Activated T-helper 1 cell treated with anti-CD3 and anti-CD28 coated beads, Interleukin-12 subunit alpha, Interleukin-12 subunit beta, Interleukin-2, Interleukin-4 antibody, amounts not matched to agents 30 ng/mL and 10 ng/mL and 1 ng/mL, durations not matched to agents 14 hours and 24 hours and 36 hours (primary cell): ENCODE measurements at regions not wholly inside any gene's neighbourhood (a gene's known extent, or its start where the extent isn't known, plus 50 kb on each side); places are given as distances from the start of the nearest gene placed in this dataset.
"Not testable (repeated sequence)": the region's sequence is repeated elsewhere in the genome, so short reads cannot be mapped to it uniquely, and the experiment has no call there.

Experiments
- DNase-seq: peaks from one replicate; pipeline ENCODE4 v3.0.0; 2021; ENCODE audit warnings: low spot score
- H3K27ac Mint-ChIP-seq: one replicate; pipeline ENCODE4 v1.8.0; 2021; ENCODE audit warnings: mild to moderate bottlenecking, mixed read lengths
- H3K27me3 Mint-ChIP-seq: one replicate; pipeline ENCODE4 v1.8.0; 2022; ENCODE audit warnings: mild to moderate bottlenecking, moderate library complexity, mixed read lengths; ENCODE audit not compliant: insufficient read depth
- H3K36me3 Mint-ChIP-seq: one replicate; pipeline ENCODE4 v1.8.0; 2021; ENCODE audit warnings: low read depth, mixed read lengths
- H3K4me1 Mint-ChIP-seq: one replicate; pipeline ENCODE4 v1.8.0; 2021; ENCODE audit warnings: low read depth, mixed read lengths
- H3K4me3 Mint-ChIP-seq: one replicate; pipeline ENCODE4 v1.8.0; 2021; ENCODE audit warnings: mild to moderate bottlenecking, moderate library complexity, mixed read lengths
- H3K9me3 Mint-ChIP-seq: one replicate; pipeline ENCODE4 v1.8.0; 2021; ENCODE audit warnings: mixed read lengths
- intact Hi-C: fragments of 100-400 bp; cut with micrococcal nuclease; formaldehyde crosslinking; loops from one replicate; pipeline ENCODE4 v1.15.1; 2024

GRCh38 chr10:83760142-83760541 lies 379.2 kb upstream of the GHITM start:
- no peak overlapping the region for H3K27ac Mint-ChIP-seq
- no peaks in the 10 kb centered on the region for H3K27me3 Mint-ChIP-seq
- DNase-seq, result no peak
- H3K9me3 Mint-ChIP-seq, result peaks cover 4% of the 10 kb centered on the region
- intact Hi-C loops, result no loop called here
- no peaks in the 10 kb centered on the region for H3K36me3 Mint-ChIP-seq
- H3K4me3 Mint-ChIP-seq, result no peak overlapping the region
- no peaks in the 10 kb centered on the region for H3K4me1 Mint-ChIP-seq

GRCh38 chr10:83764666-83765065 lies 374.6 kb upstream of the GHITM start:
- no peak overlapping the region for H3K27ac Mint-ChIP-seq
- H3K4me3 Mint-ChIP-seq, result no peak overlapping the region
- no peak for DNase-seq
- no peaks in the 10 kb centered on the region for H3K4me1 Mint-ChIP-seq
- no peaks in the 10 kb centered on the region for H3K27me3 Mint-ChIP-seq
- H3K9me3 Mint-ChIP-seq, result no peaks in the 10 kb centered on the region
- no peaks in the 10 kb centered on the region for H3K36me3 Mint-ChIP-seq
- intact Hi-C loops, result no loop called here

- no peaks in the 10 kb centered on the region for H3K9me3 Mint-ChIP-seq
- no peaks in the 10 kb centered on the region for H3K27me3 Mint-ChIP-seq
- no peak overlapping the region for H3K4me3 Mint-ChIP-seq
- intact Hi-C loops, result no loop called here
- no peak for DNase-seq
- H3K27ac Mint-ChIP-seq, result no peak overlapping the region
- H3K36me3 Mint-ChIP-seq, result no peaks in the 10 kb centered on the region
- H3K4me1 Mint-ChIP-seq, result no peaks in the 10 kb centered on the region
Observed at GRCh38 chr10:83765731-83766130, 373.6 kb upstream of the GHITM start.

- intact Hi-C loops, result no loop called here
- Mint-ChIP-seq H3K4me3 (no peak overlapping the region), H3K4me1 (no peaks in the 10 kb centered on the region), H3K36me3 (no peaks in the 10 kb centered on the region), H3K27me3 (no peaks in the 10 kb centered on the region), H3K27ac (no peak overlapping the region), H3K9me3 (peaks cover 3% of the 10 kb centered on the region)
- DNase-seq, result no peak
Observed at GRCh38 chr10:83769281-83769820, 370.0 kb upstream of the GHITM start.

- H3K27me3 Mint-ChIP-seq, H3K36me3 Mint-ChIP-seq, H3K27ac Mint-ChIP-seq, DNase-seq, H3K4me1 Mint-ChIP-seq, H3K4me3 Mint-ChIP-seq, intact Hi-C loops: not testable (repeated sequence)
- peaks cover 30% of the 10 kb centered on the region for H3K9me3 Mint-ChIP-seq
Observed at GRCh38 chr10:83786701-83787100, 352.6 kb upstream of the GHITM start.

GRCh38 chr10:83801983-83802382 lies 337.3 kb upstream of the GHITM start:
- Mint-ChIP-seq H3K4me1 (no peaks in the 10 kb centered on the region), H3K4me3 (no peak overlapping the region), H3K36me3 (no peaks in the 10 kb centered on the region), H3K27me3 (no peaks in the 10 kb centered on the region), H3K27ac (no peak overlapping the region), H3K9me3 (peaks cover 4% of the 10 kb centered on the region)
- DNase-seq, result no peak
- intact Hi-C loops, result no loop called here

- DNase-seq, result no peak
- Mint-ChIP-seq H3K9me3 (no peaks in the 10 kb centered on the region), H3K27ac (no peak overlapping the region), H3K27me3 (no peaks in the 10 kb centered on the region), H3K36me3 (no peaks in the 10 kb centered on the region), H3K4me3 (no peak overlapping the region), H3K4me1 (no peaks in the 10 kb centered on the region)
- intact Hi-C loops, result no loop called here
Observed at GRCh38 chr10:83806717-83807116, 332.6 kb upstream of the GHITM start.

GRCh38 chr10:83809001-83809400 lies 330.3 kb upstream of the GHITM start:
- Mint-ChIP-seq H3K4me1 (no peaks in the 10 kb centered on the region), H3K9me3 (no peaks in the 10 kb centered on the region), H3K27me3 (no peaks in the 10 kb centered on the region), H3K27ac (no peak overlapping the region), H3K4me3 (no peak overlapping the region), H3K36me3 (no peaks in the 10 kb centered on the region)
- DNase-seq, result no peak
- intact Hi-C loops, result no loop called here

GRCh38 chr10:83816942-83817341 lies 322.4 kb upstream of the GHITM start:
- H3K27me3 Mint-ChIP-seq, result no peaks in the 10 kb centered on the region
- no peak overlapping the region for H3K4me3 Mint-ChIP-seq
- H3K9me3 Mint-ChIP-seq, result no peaks in the 10 kb centered on the region
- no peak for DNase-seq
- H3K36me3 Mint-ChIP-seq, result no peaks in the 10 kb centered on the region
- intact Hi-C loops, result no loop called here
- H3K27ac Mint-ChIP-seq, result no peak overlapping the region
- H3K4me1 Mint-ChIP-seq, result no peaks in the 10 kb centered on the region

- no peaks in the 10 kb centered on the region for H3K27me3 Mint-ChIP-seq
- intact Hi-C loops, result no loop called here
- DNase-seq, result no peak
- no peak overlapping the region for H3K27ac Mint-ChIP-seq
- no peak overlapping the region for H3K4me3 Mint-ChIP-seq
- H3K36me3 Mint-ChIP-seq, result no peaks in the 10 kb centered on the region
- H3K9me3 Mint-ChIP-seq, result no peaks in the 10 kb centered on the region
- no peaks in the 10 kb centered on the region for H3K4me1 Mint-ChIP-seq
Observed at GRCh38 chr10:83817797-83818196, 321.5 kb upstream of the GHITM start.

GRCh38 chr10:83819609-83820008 lies 319.7 kb upstream of the GHITM start:
- no peaks in the 10 kb centered on the region for H3K4me1 Mint-ChIP-seq
- no peak overlapping the region for H3K4me3 Mint-ChIP-seq
- no peaks in the 10 kb centered on the region for H3K9me3 Mint-ChIP-seq
- no peaks in the 10 kb centered on the region for H3K27me3 Mint-ChIP-seq
- intact Hi-C loops, result no loop called here
- no peak for DNase-seq
- no peaks in the 10 kb centered on the region for H3K36me3 Mint-ChIP-seq
- no peak overlapping the region for H3K27ac Mint-ChIP-seq

- H3K4me1 Mint-ChIP-seq, result no peaks in the 10 kb centered on the region
- H3K27me3 Mint-ChIP-seq, result no peaks in the 10 kb centered on the region
- no peaks in the 10 kb centered on the region for H3K9me3 Mint-ChIP-seq
- no peak overlapping the region for H3K27ac Mint-ChIP-seq
- no peak for DNase-seq
- intact Hi-C loops, result no loop called here
- no peaks in the 10 kb centered on the region for H3K36me3 Mint-ChIP-seq
- no peak overlapping the region for H3K4me3 Mint-ChIP-seq
Observed at GRCh38 chr10:83820033-83820432, 319.3 kb upstream of the GHITM start.

- H3K36me3 Mint-ChIP-seq, result no peaks in the 10 kb centered on the region
Observed at GRCh38 chr10:83824099-83824498, 315.2 kb upstream of the GHITM start.

GRCh38 chr10:83834096-83834495 lies 305.2 kb upstream of the GHITM start:
- no peak for DNase-seq
- H3K4me1 Mint-ChIP-seq, result no peaks in the 10 kb centered on the region
- intact Hi-C loops, result no loop called here
- no peak overlapping the region for H3K27ac Mint-ChIP-seq
- no peaks in the 10 kb centered on the region for H3K36me3 Mint-ChIP-seq
- no peaks in the 10 kb centered on the region for H3K27me3 Mint-ChIP-seq
- no peaks in the 10 kb centered on the region for H3K9me3 Mint-ChIP-seq
- no peak overlapping the region for H3K4me3 Mint-ChIP-seq

More at GRCh38 chr10:83824099-83824498, 315.2 kb upstream of the GHITM start:
- no peaks in the 10 kb centered on the region for H3K9me3 Mint-ChIP-seq
- no peak overlapping the region for H3K27ac Mint-ChIP-seq
- H3K4me3 Mint-ChIP-seq, result no peak overlapping the region
- no peak for DNase-seq
- H3K4me1 Mint-ChIP-seq, result no peaks in the 10 kb centered on the region
- no peaks in the 10 kb centered on the region for H3K27me3 Mint-ChIP-seq
- intact Hi-C loops, result no loop called here
